Caco-2 (cell line): ENCODE measurements at regions not wholly inside any gene's neighbourhood (a gene's known extent, or its start where the extent isn't known, plus 50 kb on each side); places are given as distances from the start of the nearest gene placed in this dataset.

Experiments
- BruUV-seq: library from RNA; stranded (reverse); fragments of 400-500 nt; replicated peaks from 2 replicates; lab custom pipeline; 2021; lab: Mats Ljungman, UMichigan
- CTCF ChIA-PET: fragments of 300-600 bp; sonication (Branson Sonifier 250); formaldehyde crosslinking; loops from one replicate; lab custom pipeline; 2022; ENCODE audit warnings: antibody characterized with exemption; lab: Charles Lee
- POLR2A ChIA-PET: fragments of 300-600 bp; sonication (Branson Sonifier 250); formaldehyde crosslinking; loops from one replicate; lab custom pipeline; 2022; ENCODE audit warnings: antibody characterized with exemption; lab: Charles Lee
- DNase-seq, 2 experiments: peaks; one replicate each; pipeline versions ENCODE4 v3.0.0 to v3.0.0-alpha.2; 2020 to 2022
- H3K27me3 ChIP-seq: replicated peaks from 2 replicates; pipeline ENCODE4 v1.6.0; 2011; ENCODE audit warnings: low read length; ENCODE audit not compliant: control insufficient read depth, insufficient read depth
- H3K36me3 ChIP-seq: 2 replicates; pipeline ENCODE4 v1.5.1; 2011; ENCODE audit warnings: low read length; ENCODE audit not compliant: control insufficient read depth, insufficient read depth
- H3K4me1 ChIP-seq: fragments of 250-450 bp; sonication (Bioruptor Pico); 2 replicates; pipeline ENCODE4 v1.5.1; 2020; ENCODE audit warnings: mild to moderate bottlenecking
- H3K4me3 ChIP-seq: 2 replicates; pipeline ENCODE4 v1.5.1; 2011; ENCODE audit warnings: low read depth, mild to moderate bottlenecking, control low read depth, low read length
- H3K9me3 ChIP-seq: fragments of 250-450 bp; sonication (Bioruptor Pico); 2 replicates; pipeline ENCODE4 v1.5.1; 2020; ENCODE audit warnings: mild to moderate bottlenecking, moderate library complexity
- H3K27ac Mint-ChIP-seq: one replicate; pipeline ENCODE4 v1.8.0; 2022; ENCODE audit warnings: mixed read lengths; ENCODE audit not compliant: unreplicated experiment
- H3K27me3 Mint-ChIP-seq: one replicate; pipeline ENCODE4 v1.8.0; 2022; ENCODE audit warnings: mixed read lengths; ENCODE audit not compliant: insufficient read depth, unreplicated experiment
- H3K36me3 Mint-ChIP-seq: one replicate; pipeline ENCODE4 v1.8.0; 2022; ENCODE audit warnings: mild to moderate bottlenecking, mixed read lengths; ENCODE audit not compliant: insufficient read depth, unreplicated experiment
- H3K4me1 Mint-ChIP-seq: one replicate; pipeline ENCODE4 v1.8.0; 2022; ENCODE audit warnings: low read depth, mixed read lengths; ENCODE audit not compliant: unreplicated experiment
- H3K4me3 Mint-ChIP-seq: one replicate; pipeline ENCODE4 v1.8.0; 2022; ENCODE audit warnings: mild to moderate bottlenecking, moderate library complexity, mixed read lengths; ENCODE audit not compliant: unreplicated experiment
- H3K9me3 Mint-ChIP-seq: one replicate; pipeline ENCODE4 v1.8.0; 2022; ENCODE audit warnings: mixed read lengths; ENCODE audit not compliant: unreplicated experiment
- CTCF ChIP-seq, 2 experiments: fragments of 200-600 bp in 1 of 2; IDR thresholded peaks; 1 replicate in 1 of 2; 2 replicates in 1 of 2; pipeline versions ENCODE4 v1.5.1 to v1.8.0; 2011 to 2022; ENCODE audit warnings: antibody characterized with exemption in 1 of 2, control low read depth in 1 of 2, inconsistent platforms in 1 of 2, low read depth in 1 of 2, low read length in 1 of 2, mild to moderate bottlenecking in 1 of 2, moderate library complexity in 1 of 2; ENCODE audit not compliant: insufficient read depth in 1 of 2, severe bottlenecking in 1 of 2, unreplicated experiment in 1 of 2
- intact Hi-C: fragments of 100-400 bp; cut with micrococcal nuclease; formaldehyde crosslinking; loops from one replicate; pipeline ENCODE4 v1.10.0; 2022; ENCODE audit not compliant: unreplicated experiment

GRCh38 chr12:42810006-42810405, 220.5 kb upstream of the PRICKLE1 start:
- no peak for TF ChIP-seq CTCF (IDR thresholded peaks at IDR 0.05; ENCODE audit: insufficient read depth in 1 of 2, low read depth in 1 of 2, low read length in 1 of 2, severe bottlenecking in 1 of 2, unreplicated experiment in 1 of 2)
- H3K4me3 ChIP-seq = no peak overlapping the region
- no peak for DNase-seq
- intact Hi-C loops = no loop called here
- H3K27me3 ChIP-seq = no peaks in the 10 kb centered on the region
- no peaks in the 10 kb centered on the region for H3K9me3 ChIP-seq
- BruUV-seq = no TSS peak
- no peaks in the 10 kb centered on the region for H3K27me3 Mint-ChIP-seq
- no peaks in the 10 kb centered on the region for H3K36me3 Mint-ChIP-seq
- no peaks in the 10 kb centered on the region for H3K9me3 Mint-ChIP-seq
- H3K27ac Mint-ChIP-seq = no peak overlapping the region
- H3K4me1 ChIP-seq = 0 out of 2 replicates have a peak, but pooled peaks cover 13% of the 10 kb centered on the region
- H3K4me1 Mint-ChIP-seq = peaks cover 19% of the 10 kb centered on the region
- CTCF ChIA-PET = no interaction called here
- POLR2A ChIA-PET = no interaction called here
- no peaks in the 10 kb centered on the region for H3K36me3 ChIP-seq
- no peak overlapping the region for H3K4me3 Mint-ChIP-seq

- H3K36me3 ChIP-seq = no peaks in the 10 kb centered on the region
- no peak overlapping the region for H3K27ac Mint-ChIP-seq
- H3K9me3 ChIP-seq = no peaks in the 10 kb centered on the region
- 0 out of 2 replicates have a peak, but pooled peaks cover 13% of the 10 kb centered on the region for H3K4me1 ChIP-seq
- intact Hi-C loops = no loop called here
- peak in 1 of 2 experiments; percentile 28 for DNase-seq
- no TSS peak for BruUV-seq
- CTCF ChIA-PET = no interaction called here
- H3K9me3 Mint-ChIP-seq = no peaks in the 10 kb centered on the region
- peaks cover 19% of the 10 kb centered on the region for H3K4me1 Mint-ChIP-seq
- no peaks in the 10 kb centered on the region for H3K36me3 Mint-ChIP-seq
- H3K4me3 ChIP-seq = no peak overlapping the region
- no peak overlapping the region for H3K4me3 Mint-ChIP-seq
- no peaks in the 10 kb centered on the region for H3K27me3 Mint-ChIP-seq
- TF ChIP-seq CTCF (IDR thresholded peaks at IDR 0.05; ENCODE audit: insufficient read depth in 1 of 2, low read depth in 1 of 2, low read length in 1 of 2, severe bottlenecking in 1 of 2, unreplicated experiment in 1 of 2) = no peak
- H3K27me3 ChIP-seq = no peaks in the 10 kb centered on the region
- POLR2A ChIA-PET = no interaction called here
Observed at GRCh38 chr12:42809226-42809625, 219.7 kb upstream of the PRICKLE1 start.

- TF ChIP-seq CTCF (IDR thresholded peaks at IDR 0.05; ENCODE audit: insufficient read depth in 1 of 2, low read depth in 1 of 2, low read length in 1 of 2, severe bottlenecking in 1 of 2, unreplicated experiment in 1 of 2) = no peak
- no peak overlapping the region for H3K4me3 ChIP-seq
- no peaks in the 10 kb centered on the region for H3K9me3 ChIP-seq
- no peaks in the 10 kb centered on the region for H3K36me3 ChIP-seq
- 0 out of 2 replicates have a peak, but pooled peaks cover 13% of the 10 kb centered on the region for H3K4me1 ChIP-seq
- intact Hi-C loops = no loop called here
- DNase-seq = no peak
- Mint-ChIP-seq H3K4me1 (peaks cover 19% of the 10 kb centered on the region), H3K4me3 (no peak overlapping the region), H3K36me3 (no peaks in the 10 kb centered on the region), H3K27me3 (no peaks in the 10 kb centered on the region), H3K27ac (no peak overlapping the region), H3K9me3 (no peaks in the 10 kb centered on the region)
- CTCF ChIA-PET = no interaction called here
- POLR2A ChIA-PET = no interaction called here
- BruUV-seq = no TSS peak
- no peaks in the 10 kb centered on the region for H3K27me3 ChIP-seq
Observed at GRCh38 chr12:42807766-42808165, 218.2 kb upstream of the PRICKLE1 start.
